IMR-90 (cell line): ENCODE measurements at regions not wholly inside any gene's neighbourhood (a gene's known extent, or its start where the extent isn't known, plus 50 kb on each side); places are given as distances from the start of the nearest gene placed in this dataset.

Source experiments
- ATAC-seq: fragments of 200-7000 bp; cut with Tn5 transposase; 2 replicates; pipeline ENCODE4 v1.9.1; 2020; ENCODE audit warnings: low read depth, mild to moderate bottlenecking, moderate library complexity
- BruUV-seq: library from RNA; stranded (reverse); fragments of 400-500 nt; replicated peaks from 2 replicates; lab custom pipeline; 2021; lab: Mats Ljungman, UMichigan
- CTCF ChIA-PET: fragments of 300-600 bp; formaldehyde crosslinking; extraction: SDS; loops from one replicate; lab custom pipeline; 2021; ENCODE audit warnings: antibody characterized with exemption; lab: Yijun Ruan, JAX
- POLR2A ChIA-PET: fragments of 300-600 bp; sonication (Branson Sonifier 250); formaldehyde crosslinking; loops from one replicate; lab custom pipeline; 2022; ENCODE audit warnings: antibody characterized with exemption; ENCODE audit not compliant: unreplicated experiment; lab: Charles Lee
- DNase-seq: peaks from one replicate; pipeline ENCODE4 v3.0.0; 2013
- H2AFZ ChIP-seq: replicated peaks from 2 replicates; pipeline ENCODE3; 2013; ENCODE audit warnings: low read length, mild to moderate bottlenecking; ENCODE audit not compliant: poor library complexity
- H2AK5ac ChIP-seq: 2 replicates; pipeline ENCODE4 v1.6.1; 2013; ENCODE audit warnings: low read depth, low read length, inconsistent platforms
- H2AK9ac ChIP-seq: replicated peaks from 2 replicates; pipeline ENCODE3; 2013; ENCODE audit warnings: mild to moderate bottlenecking, low read depth, low read length, moderate library complexity; ENCODE audit not compliant: poor library complexity
- H2BK120ac ChIP-seq: 2 replicates; pipeline ENCODE4 v1.6.1; 2013; ENCODE audit warnings: low read depth, low read length, inconsistent platforms
- H2BK15ac ChIP-seq: 3 replicates; pipeline ENCODE4 v1.6.1; 2013; ENCODE audit warnings: low read depth, low read length, inconsistent platforms
- H2BK20ac ChIP-seq: 2 replicates; pipeline ENCODE4 v1.6.1; 2013; ENCODE audit warnings: low read depth, mild to moderate bottlenecking, inconsistent platforms, low read length, moderate library complexity
- H2BK5ac ChIP-seq: 2 replicates; pipeline ENCODE4 v1.6.1; 2013; ENCODE audit warnings: mild to moderate bottlenecking, low read depth, low read length, inconsistent platforms; ENCODE audit not compliant: poor library complexity, severe bottlenecking
- H3K14ac ChIP-seq: replicated peaks from 2 replicates; pipeline ENCODE4 v1.6.1; 2013; ENCODE audit warnings: low read depth, low read length, inconsistent platforms
- H3K18ac ChIP-seq: 2 replicates; pipeline ENCODE4 v1.6.1; 2013; ENCODE audit warnings: low read depth, low read length, control low read depth
- H3K23ac ChIP-seq: 2 replicates; pipeline ENCODE4 v1.6.1; 2013; ENCODE audit warnings: low read depth, low read length, inconsistent platforms
- H3K27ac ChIP-seq: 2 replicates; pipeline ENCODE4 v1.5.1; 2013; ENCODE audit warnings: mild to moderate bottlenecking, control low read depth, low read length; ENCODE audit not compliant: insufficient read depth
- H3K27me3 ChIP-seq: 2 replicates; pipeline ENCODE4 v1.6.1; 2013; ENCODE audit warnings: low read length; ENCODE audit not compliant: control insufficient read depth, insufficient read depth
- H3K36me3 ChIP-seq: 2 replicates; pipeline ENCODE4 v1.6.1; 2013; ENCODE audit warnings: low read length, mixed read lengths; ENCODE audit not compliant: control insufficient read depth, insufficient read depth
- H3K4ac ChIP-seq: 2 replicates; pipeline ENCODE4 v1.6.1; 2013; ENCODE audit warnings: low read depth, low read length, inconsistent platforms
- H3K4me1 ChIP-seq: 2 replicates; pipeline ENCODE4 v1.6.1; 2013; ENCODE audit warnings: low read length, mixed read lengths; ENCODE audit not compliant: control insufficient read depth, insufficient read depth
- H3K4me2 ChIP-seq: 2 replicates; pipeline ENCODE4 v1.6.1; 2013; ENCODE audit warnings: low read depth, mild to moderate bottlenecking, control low read depth, low read length, moderate library complexity
- H3K4me3 ChIP-seq: 2 replicates; pipeline ENCODE4 v1.5.1; 2013; ENCODE audit warnings: low read depth, mild to moderate bottlenecking, control low read depth, low read length, moderate library complexity; ENCODE audit not compliant: insufficient read depth
- H3K56ac ChIP-seq: 2 replicates; pipeline ENCODE4 v1.6.1; 2013; ENCODE audit warnings: low read length, inconsistent platforms; ENCODE audit not compliant: insufficient read depth; ENCODE audit errors: extremely low read depth
- H3K79me1 ChIP-seq, 2 experiments: 2 replicates each; pipeline ENCODE4 v1.6.1; 2013; ENCODE audit warnings: low read length in 2 of 2, inconsistent platforms in 1 of 2, low read depth in 1 of 2
- H3K9ac ChIP-seq: 2 replicates; pipeline ENCODE4 v1.6.1; 2013; ENCODE audit warnings: low read depth, low read length, control low read depth
- H3K9me1 ChIP-seq: 2 replicates; pipeline ENCODE4 v1.6.1; 2013; ENCODE audit warnings: low read length, inconsistent platforms; ENCODE audit not compliant: insufficient read depth
- H3K9me3 ChIP-seq: 2 replicates; pipeline ENCODE4 v1.6.1; 2013; ENCODE audit warnings: low read length; ENCODE audit not compliant: control insufficient read depth, insufficient read depth
- H4K20me1 ChIP-seq: 2 replicates; pipeline ENCODE4 v1.6.1; 2013; ENCODE audit warnings: low read length, inconsistent platforms; ENCODE audit not compliant: insufficient read depth
- H4K5ac ChIP-seq: 2 replicates; pipeline ENCODE4 v1.6.1; 2013; ENCODE audit warnings: mild to moderate bottlenecking, low read depth, low read length, control low read depth
- H4K8ac ChIP-seq, 2 experiments: 2 replicates each; pipeline ENCODE4 v1.6.1; 2013; ENCODE audit warnings: low read depth in 2 of 2, low read length in 2 of 2, control low read depth in 1 of 2, inconsistent platforms in 1 of 2
- H4K91ac ChIP-seq: 2 replicates; pipeline ENCODE4 v1.6.1; 2013; ENCODE audit warnings: low read depth, low read length, inconsistent platforms; ENCODE audit not compliant: insufficient read depth
- CEBPB ChIP-seq: IDR thresholded peaks from 2 replicates; pipeline ENCODE4 v1.6.1; 2012; ENCODE audit warnings: low read depth, low read length, improper control_type of control experiment
- CTCF ChIP-seq: conservative IDR thresholded peaks from 2 replicates; pipeline ENCODE4 v1.5.1; 2012; ENCODE audit warnings: mild to moderate bottlenecking, low read depth, low read length, improper control_type of control experiment
- ELK1 ChIP-seq: fragments of 150-350 bp; IDR thresholded peaks from 2 replicates; pipeline ENCODE4 v1.6.1; 2016; ENCODE audit warnings: low read depth, mild to moderate bottlenecking, low read length, moderate library complexity, borderline replicate concordance
- FOS ChIP-seq: fragments of 150-350 bp; IDR thresholded peaks from 2 replicates; pipeline ENCODE4 v1.6.1; 2016; ENCODE audit warnings: low read depth, low read length
- MAFK ChIP-seq: IDR thresholded peaks from 2 replicates; pipeline ENCODE4 v1.6.1; 2012; ENCODE audit warnings: low read depth, low read length, improper control_type of control experiment
- MAZ ChIP-seq: IDR thresholded peaks from 2 replicates; pipeline ENCODE4 v1.6.1; 2012; ENCODE audit warnings: low read depth, mild to moderate bottlenecking, low read length, improper control_type of control experiment, moderate library complexity, borderline replicate concordance
- NFE2L2 ChIP-seq: fragments of 150-350 bp; IDR thresholded peaks from 2 replicates; pipeline ENCODE4 v1.6.1; 2016; ENCODE audit warnings: low read depth, mild to moderate bottlenecking, low read length
- POLR2A ChIP-seq: IDR thresholded peaks from 2 replicates; pipeline ENCODE4 v1.6.1; 2012; ENCODE audit warnings: mild to moderate bottlenecking, low read depth, low read length
- RAD21 ChIP-seq: IDR thresholded peaks from 2 replicates; pipeline ENCODE4 v1.6.1; 2012; ENCODE audit warnings: low read length, improper control_type of control experiment
- RCOR1 ChIP-seq: IDR thresholded peaks from 2 replicates; pipeline ENCODE4 v1.6.1; 2012; ENCODE audit warnings: mild to moderate bottlenecking, low read length, improper control_type of control experiment; ENCODE audit not compliant: insufficient replicate concordance
- RFX5 ChIP-seq: IDR thresholded peaks from 2 replicates; pipeline ENCODE4 v1.8.0; 2012; ENCODE audit warnings: low read depth, mild to moderate bottlenecking, low read length, moderate library complexity
- SMC3 ChIP-seq: fragments of 150-350 bp; IDR thresholded peaks from 2 replicates; pipeline ENCODE4 v1.6.1; 2016; ENCODE audit warnings: low read depth, mild to moderate bottlenecking, antibody characterized with exemption, low read length, moderate library complexity
- USF2 ChIP-seq: fragments of 150-350 bp; IDR thresholded peaks from 2 replicates; pipeline ENCODE4 v1.6.1; 2017; ENCODE audit warnings: mild to moderate bottlenecking, antibody characterized with exemption, low read length, low read depth
- WGBS, 2 experiments: methylation state at CpG; one replicate each; pipeline versions ENCODE4 v1.1.5 to v1.1.7; 2013; ENCODE audit warnings: missing lambda C conversion rate in 2 of 2; ENCODE audit not compliant: insufficient read length in 1 of 2; ENCODE audit errors: extremely low coverage in 2 of 2; 5-methylcytosine and 5-hydroxymethylcytosine counted together
- dilution Hi-C: fragments of 300-500 bp; cut with HindIII; formaldehyde crosslinking; loops from one replicate; pipeline ENCODE4 v1.14.3; 2018; ENCODE audit warnings: low sequenced_read_pairs; ENCODE audit not compliant: unreplicated experiment
- in situ Hi-C: fragments of 300-500 bp; cut with MboI; formaldehyde crosslinking; loops from 3 replicates; pipeline ENCODE4 v1.14.3; 2019; ENCODE audit warnings: low sequenced_read_pairs, inconsistent platforms, mixed read lengths
- intact Hi-C: fragments of 100-400 bp; cut with micrococcal nuclease; formaldehyde crosslinking; loops from 2 replicates; pipeline ENCODE4 v1.10.0; 2022

GRCh38 chr18:67670024-67670543 is 153.6 kb upstream of the DSEL start (continued):
- TF ChIP-seq RCOR1 = peak; percentile 76

- Histone ChIP-seq H3K18ac (peak overlapping the region; percentile 61; the same call in 1 of the 2 replicates), H3K14ac (no peak overlapping the region; the same call in 1 of the 2 replicates), H2AK5ac (no peak overlapping the region), H2AFZ (no peak overlapping the region), H3K9me3 (no peaks in the 10 kb centered on the region), H3K23ac (no peak overlapping the region), H3K4me1 (peaks cover 6% of the 10 kb centered on the region), H3K4me2 (no peak overlapping the region), H4K20me1 (no peaks in the 10 kb centered on the region), H3K79me1 (no peaks in the 10 kb centered on the region), H4K5ac (no peak overlapping the region; the same call in 1 of the 2 replicates), H2BK20ac (0 out of 2 replicates have a peak overlapping the region, but pooled peaks have one; percentile 28), H2BK5ac (no peak overlapping the region), H3K9ac (no peak overlapping the region), H4K8ac (no peak overlapping the region), H3K4me3 (no peak overlapping the region), H3K9me1 (peaks cover 4% of the 10 kb centered on the region; the same call in 1 of the 2 replicates), H2AK9ac (no peak overlapping the region), H2BK15ac (0 out of 3 replicates have a peak overlapping the region, but pooled peaks have one; percentile 51), H3K36me3 (no peaks in the 10 kb centered on the region), H3K4ac (no peak overlapping the region; the same call in 1 of the 2 replicates), H3K27me3 (no peaks in the 10 kb centered on the region), H3K27ac (no peak overlapping the region), H2BK120ac (0 out of 2 replicates have a peak overlapping the region, but pooled peaks have one; percentile 3), H3K56ac (no peak overlapping the region), H4K91ac (no peak overlapping the region)
- no TSS peak for BruUV-seq
- 100% methylated on average over 1 of the region's 4 CpGs; no CpG with 5 or more reads in 1 of the 2 experiments for WGBS, 2 experiments
- intact Hi-C loops = no loop called here
- ATAC-seq (0 out of 2 replicates have a peak, but pooled peaks have one; percentile 9), DNase-seq (peak; percentile 62)
- ChIA-PET CTCF (interaction anchor here (1.2 kb wide), 1 partner anchor 9 kb away, joined by 4 read pairs; no protein-coding TSS in a partner anchor), POLR2A (interaction anchor here (0.6 kb wide), 1 partner anchor 91 kb away, joined by 4 read pairs; no protein-coding TSS in a partner anchor)
- in situ Hi-C loops = no loop called here
- dilution Hi-C loops = no loop called here
- no peak for TF ChIP-seq CEBPB
- TF ChIP-seq POLR2A = no peak
- no peak for TF ChIP-seq ELK1
- no peak for TF ChIP-seq FOS
- no peak for TF ChIP-seq MAFK
- no peak for TF ChIP-seq RCOR1
- TF ChIP-seq USF2 = no peak
- TF ChIP-seq RAD21 = no peak
- TF ChIP-seq NFE2L2 = no peak
- TF ChIP-seq CTCF = no peak
- TF ChIP-seq RFX5 = no peak
- TF ChIP-seq SMC3 = no peak
- TF ChIP-seq MAZ = no peak
These were observed 148.7 kb upstream of the DSEL start for GRCh38 chr18:67665266-67665665.
